Mesothelial cell of epicardium (in vitro differentiated cells): ENCODE measurements at regions not wholly inside any gene's neighbourhood (a gene's known extent, or its start where the extent isn't known, plus 50 kb on each side); places are given as distances from the start of the nearest gene placed in this dataset.

Experiments
- DNase-seq, 2 experiments: peaks; one replicate each; pipeline ENCODE4 v3.0.0; 2021; ENCODE audit warnings: low spot score in 2 of 2; ENCODE audit not compliant: unreplicated experiment in 2 of 2
- H3K27ac Mint-ChIP-seq: 2 replicates; pipeline ENCODE4 v1.8.0; 2021; ENCODE audit warnings: mixed read lengths
- H3K27me3 Mint-ChIP-seq: 2 replicates; pipeline ENCODE4 v1.8.0; 2021; ENCODE audit warnings: low read depth, mixed read lengths
- H3K36me3 Mint-ChIP-seq: 2 replicates; pipeline ENCODE4 v1.8.0; 2021; ENCODE audit warnings: mixed read lengths
- H3K4me1 Mint-ChIP-seq: 2 replicates; pipeline ENCODE4 v1.8.0; 2021; ENCODE audit warnings: mixed read lengths
- H3K4me3 Mint-ChIP-seq: 2 replicates; pipeline ENCODE4 v1.8.0; 2021; ENCODE audit warnings: mild to moderate bottlenecking, moderate library complexity, mixed read lengths
- H3K9me3 Mint-ChIP-seq: 2 replicates; pipeline ENCODE4 v1.8.0; 2021; ENCODE audit warnings: mixed read lengths
- CTCF ChIP-seq: fragments of 200-600 bp; sonication (generic); IDR thresholded peaks from one replicate; pipeline ENCODE4 v1.5.0; 2021; ENCODE audit warnings: antibody characterized with exemption; ENCODE audit not compliant: unreplicated experiment

GRCh38 chr4:135072553-135072952, 871.0 kb upstream of the PABPC4L start:
- Mint-ChIP-seq H3K9me3 (peaks cover 17% of the 10 kb centered on the region), H3K4me1 (no peaks in the 10 kb centered on the region), H3K27ac (no peak overlapping the region), H3K27me3 (no peaks in the 10 kb centered on the region), H3K36me3 (peaks cover 5% of the 10 kb centered on the region), H3K4me3 (no peak overlapping the region)
- no peak for DNase-seq
- no peak for TF ChIP-seq CTCF

DNA sequence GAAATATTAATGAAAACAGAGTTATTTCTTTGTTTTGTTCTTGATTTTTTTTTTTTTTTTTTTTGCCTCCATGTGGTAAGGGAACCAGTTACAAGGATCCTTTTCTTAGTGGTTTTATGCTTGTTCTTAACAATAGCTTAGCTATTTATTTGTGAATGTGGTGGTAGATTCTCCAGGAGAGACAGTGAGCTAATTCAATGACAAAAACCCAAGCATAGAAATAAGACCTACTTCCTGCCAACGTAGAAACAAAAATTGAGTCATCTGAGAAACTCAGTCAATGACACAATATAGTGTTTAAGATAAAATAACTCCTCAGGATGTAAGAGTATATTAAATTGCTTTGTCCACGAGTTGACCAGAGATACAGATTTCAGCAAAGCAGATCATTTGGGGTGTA, 863.8 kb upstream of the PABPC4L start:
- H3K36me3 Mint-ChIP-seq: no peaks in the 10 kb centered on the region
- H3K4me3 Mint-ChIP-seq: no peak overlapping the region
- no peak overlapping the region for H3K27ac Mint-ChIP-seq

GRCh38 chr4:135050086-135050717, 848.6 kb upstream of the PABPC4L start:
- peak overlapping the region; percentile 24 for H3K27ac Mint-ChIP-seq
- H3K4me1 Mint-ChIP-seq: peaks cover 8% of the 10 kb centered on the region
- TF ChIP-seq CTCF: no peak
- no peak for DNase-seq
- no peak overlapping the region for H3K4me3 Mint-ChIP-seq
- no peaks in the 10 kb centered on the region for H3K27me3 Mint-ChIP-seq
- no peaks in the 10 kb centered on the region for H3K36me3 Mint-ChIP-seq
- no peaks in the 10 kb centered on the region for H3K9me3 Mint-ChIP-seq

More for the DNA sequence above, 863.8 kb upstream of the PABPC4L start:
- H3K9me3 Mint-ChIP-seq: peaks cover 8% of the 10 kb centered on the region
- peaks cover 8% of the 10 kb centered on the region for H3K4me1 Mint-ChIP-seq
- TF ChIP-seq CTCF: no peak
- no peak for DNase-seq
- H3K27me3 Mint-ChIP-seq: no peaks in the 10 kb centered on the region

- Mint-ChIP-seq H3K9me3 (no peaks in the 10 kb centered on the region), H3K36me3 (no peaks in the 10 kb centered on the region), H3K4me1 (no peaks in the 10 kb centered on the region), H3K27ac (no peak overlapping the region), H3K4me3 (no peak overlapping the region), H3K27me3 (no peaks in the 10 kb centered on the region)
- DNase-seq: no peak
- no peak for TF ChIP-seq CTCF
Measured at GRCh38 chr4:135032670-135033069, 831.1 kb upstream of the PABPC4L start.

GRCh38 chr4:135015771-135016170, 814.2 kb upstream of the PABPC4L start:
- no peak for DNase-seq
- H3K36me3 Mint-ChIP-seq: peaks cover 3% of the 10 kb centered on the region
- no peaks in the 10 kb centered on the region for H3K27me3 Mint-ChIP-seq
- no peaks in the 10 kb centered on the region for H3K4me1 Mint-ChIP-seq
- no peak for TF ChIP-seq CTCF
- H3K4me3 Mint-ChIP-seq: no peak overlapping the region
- H3K27ac Mint-ChIP-seq: no peak overlapping the region
- peaks cover 18% of the 10 kb centered on the region for H3K9me3 Mint-ChIP-seq

DNA sequence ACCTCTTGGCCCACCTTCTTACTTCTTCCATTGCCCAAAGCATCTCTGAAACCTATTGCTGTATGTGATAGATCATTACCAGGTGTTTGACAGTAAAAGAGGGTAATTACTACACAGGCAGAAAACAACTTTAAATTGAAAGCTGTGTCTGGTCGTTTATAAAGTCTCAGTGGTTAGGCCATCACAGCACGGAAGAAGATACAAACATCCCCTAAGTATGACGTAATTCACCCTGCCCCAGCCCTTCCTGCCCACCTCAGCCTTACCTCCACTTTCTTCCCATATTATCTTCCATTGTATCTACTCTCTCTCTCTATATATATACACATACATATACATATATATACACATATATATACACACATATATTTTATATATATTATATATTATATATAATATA, 805.8 kb upstream of the PABPC4L start:
- no peak overlapping the region for H3K27ac Mint-ChIP-seq
- no peaks in the 10 kb centered on the region for H3K27me3 Mint-ChIP-seq
- no peak for TF ChIP-seq CTCF
- H3K4me3 Mint-ChIP-seq: no peak overlapping the region
- H3K4me1 Mint-ChIP-seq: no peaks in the 10 kb centered on the region
- no peaks in the 10 kb centered on the region for H3K36me3 Mint-ChIP-seq
- DNase-seq: no peak
- no peaks in the 10 kb centered on the region for H3K9me3 Mint-ChIP-seq
